Kidney (tissue), 13 donors: ENCODE measurements at regions not wholly inside any gene's neighbourhood (a gene's known extent, or its start where the extent isn't known, plus 50 kb on each side); places are given as distances from the start of the nearest gene placed in this dataset.
A peak's percentile ranks its signal among the peaks of the same experiment; 100 is the strongest.

Experiments
- DNase-seq, 5 donors: peaks; one replicate each; pipeline ENCODE4 v3.0.0-alpha.2; 2013 to 2020
- FAIRE-seq: peaks from 2 replicates; lab custom pipeline; 2012; peaks lifted over from hg19 to GRCh38; lab: Jason Lieb, UNC
- H3K27ac ChIP-seq, 2 donors: one replicate each; pipeline ENCODE4 v1.7.0; 2013; ENCODE audit warnings: low read depth in 2 of 2, low read length in 2 of 2, inconsistent platforms in 1 of 2
- H3K27me3 ChIP-seq: one replicate; pipeline ENCODE4 v1.7.1; 2013; ENCODE audit warnings: low read length, inconsistent platforms; ENCODE audit not compliant: control insufficient read depth, insufficient read depth
- H3K36me3 ChIP-seq, 3 donors: one replicate each; pipeline versions ENCODE4 v1.7.0 to v1.7.1; 2013; ENCODE audit warnings: low read length in 3 of 3, control low read depth in 1 of 3, inconsistent platforms in 1 of 3; ENCODE audit not compliant: insufficient read depth in 3 of 3, control insufficient read depth in 2 of 3
- H3K4me1 ChIP-seq, 3 donors: one replicate each; pipeline versions ENCODE4 v1.7.0 to v1.7.1; 2013; ENCODE audit warnings: low read length in 3 of 3, inconsistent platforms in 1 of 3, low read depth in 1 of 3; ENCODE audit not compliant: control insufficient read depth in 2 of 3, insufficient read depth in 2 of 3
- H3K4me3 ChIP-seq, 3 donors: one replicate each; pipeline versions ENCODE4 v1.7.0 to v1.8.1; 2013; ENCODE audit warnings: low read length in 3 of 3, control low read depth in 1 of 3, inconsistent platforms in 1 of 3
- H3K9ac ChIP-seq, 3 donors: one replicate each; pipeline versions ENCODE4 v1.7.0 to v1.7.1; 2013; ENCODE audit warnings: low read length in 3 of 3, control low read depth in 1 of 3, inconsistent platforms in 1 of 3
- H3K9me3 ChIP-seq, 3 donors: one replicate each; pipeline versions ENCODE4 v1.7.0 to v1.7.1; 2013; ENCODE audit warnings: low read length in 3 of 3, control low read depth in 1 of 3, inconsistent platforms in 1 of 3; ENCODE audit not compliant: control insufficient read depth in 2 of 3, insufficient read depth in 1 of 3
- intact Hi-C: fragments of 100-400 bp; cut with DNase I; formaldehyde crosslinking; loops from one replicate; pipeline ENCODE4 v1.11.1; 2022
- TF ChIP-seq, protein P1 (sequence below): IDR thresholded peaks from 3 replicates; pipeline ENCODE4 v1.5.1; 2012; ENCODE audit warnings: mild to moderate bottlenecking, moderate library complexity, borderline replicate concordance; ENCODE audit not compliant: insufficient read depth; ENCODE audit errors: extremely low read depth
- donor health status: control.
- donor health status: control.
- donor health status: control.
- donor health status: control.
- donor health status: control.
- donor health status: DM: yes; HTN: yes; CAD: no.
- donor health status: Normal renal cell carcinoma (clear cell type).

- H3K4me3 ChIP-seq = no peak overlapping the region
- H3K9me3 ChIP-seq = peaks cover 0 to 11% (median 3%) of the 10 kb centered on the region in 3 donors
- TF ChIP-seq, protein P1, sequence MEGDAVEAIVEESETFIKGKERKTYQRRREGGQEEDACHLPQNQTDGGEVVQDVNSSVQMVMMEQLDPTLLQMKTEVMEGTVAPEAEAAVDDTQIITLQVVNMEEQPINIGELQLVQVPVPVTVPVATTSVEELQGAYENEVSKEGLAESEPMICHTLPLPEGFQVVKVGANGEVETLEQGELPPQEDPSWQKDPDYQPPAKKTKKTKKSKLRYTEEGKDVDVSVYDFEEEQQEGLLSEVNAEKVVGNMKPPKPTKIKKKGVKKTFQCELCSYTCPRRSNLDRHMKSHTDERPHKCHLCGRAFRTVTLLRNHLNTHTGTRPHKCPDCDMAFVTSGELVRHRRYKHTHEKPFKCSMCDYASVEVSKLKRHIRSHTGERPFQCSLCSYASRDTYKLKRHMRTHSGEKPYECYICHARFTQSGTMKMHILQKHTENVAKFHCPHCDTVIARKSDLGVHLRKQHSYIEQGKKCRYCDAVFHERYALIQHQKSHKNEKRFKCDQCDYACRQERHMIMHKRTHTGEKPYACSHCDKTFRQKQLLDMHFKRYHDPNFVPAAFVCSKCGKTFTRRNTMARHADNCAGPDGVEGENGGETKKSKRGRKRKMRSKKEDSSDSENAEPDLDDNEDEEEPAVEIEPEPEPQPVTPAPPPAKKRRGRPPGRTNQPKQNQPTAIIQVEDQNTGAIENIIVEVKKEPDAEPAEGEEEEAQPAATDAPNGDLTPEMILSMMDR = no peak
- H3K36me3 ChIP-seq = no peaks in the 10 kb centered on the region
- FAIRE-seq (no peak), DNase-seq (no peak)
- no peak overlapping the region for H3K9ac ChIP-seq
- no peak overlapping the region for H3K27ac ChIP-seq
- H3K27me3 ChIP-seq = no peaks in the 10 kb centered on the region
- H3K4me1 ChIP-seq = no peaks in the 10 kb centered on the region
- intact Hi-C loops = no loop called here
Measured at GRCh38 chr4:154064244-154064643, 275.4 kb upstream of the SFRP2 start.

DNA sequence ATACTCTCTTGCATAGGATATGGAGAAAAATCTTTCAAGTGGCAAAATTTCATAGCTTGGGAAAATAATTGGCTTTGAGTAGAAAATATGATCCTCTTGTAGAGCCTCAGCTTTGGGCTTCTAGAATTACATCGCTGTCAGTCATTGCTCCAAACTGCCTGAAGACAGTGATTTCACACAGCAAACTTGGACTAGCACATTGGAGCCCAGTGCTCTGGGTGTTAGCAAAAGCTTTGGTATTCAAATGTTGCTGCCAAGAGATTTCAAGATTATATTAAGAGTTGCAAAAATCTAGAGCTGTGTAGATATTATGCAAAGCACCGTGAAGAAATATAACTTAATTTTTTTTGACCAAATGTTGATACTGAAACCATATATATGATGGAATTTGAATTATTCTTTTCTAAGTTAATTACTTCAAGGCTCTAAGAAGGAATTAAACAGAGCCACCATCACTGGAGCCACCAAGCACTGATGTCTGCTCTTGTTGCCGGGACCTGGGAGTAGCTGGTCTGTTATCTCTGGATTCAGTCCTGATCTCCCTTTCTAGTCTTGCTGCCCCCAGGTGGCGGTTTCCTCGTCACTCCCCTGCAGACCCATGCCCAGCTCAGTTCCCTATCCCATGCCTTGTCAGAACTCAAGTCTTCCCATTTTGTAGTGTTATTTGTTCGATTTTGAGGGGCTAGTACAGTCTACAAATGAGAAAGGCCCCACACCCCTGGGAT, 260.7 kb upstream of the SFRP2 start:
- H3K27ac ChIP-seq = no peak overlapping the region
- H3K36me3 ChIP-seq = no peaks in the 10 kb centered on the region
- DNase-seq (peak in 2 of 5 donors; percentile 15 to 17), FAIRE-seq (no peak)
- TF ChIP-seq, protein P1 = no peak
- no peak overlapping the region for H3K4me3 ChIP-seq
- H3K9ac ChIP-seq = no peak overlapping the region
- no peaks in the 10 kb centered on the region for H3K27me3 ChIP-seq
- peaks cover 0 to 7% (median 3%) of the 10 kb centered on the region in 3 donors for H3K9me3 ChIP-seq
- intact Hi-C loops = no loop called here
- no peaks in the 10 kb centered on the region for H3K4me1 ChIP-seq

DNA sequence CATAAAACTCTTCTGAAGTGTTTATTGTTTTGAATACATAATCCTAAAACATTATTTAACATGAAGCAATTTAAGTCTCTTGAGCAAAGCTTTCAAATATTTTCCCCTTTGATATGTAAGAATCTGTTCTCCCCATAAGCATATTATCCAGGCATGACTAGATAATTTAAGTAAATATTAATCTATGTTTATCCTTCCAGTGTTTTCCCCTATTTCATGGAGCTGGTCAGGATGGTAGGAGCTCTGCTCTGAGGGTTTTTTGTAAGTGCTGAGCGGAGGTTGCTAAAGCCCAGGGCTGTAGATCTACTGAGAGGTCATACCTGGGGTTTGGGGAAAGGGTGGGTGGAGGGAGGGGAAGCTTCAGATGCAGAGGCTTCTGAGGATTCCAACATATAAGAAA, 258.9 kb upstream of the SFRP2 start:
- no peaks in the 10 kb centered on the region for H3K4me1 ChIP-seq
- H3K27me3 ChIP-seq = no peaks in the 10 kb centered on the region
- TF ChIP-seq, protein P1 = no peak
- no peaks in the 10 kb centered on the region for H3K9me3 ChIP-seq
- DNase-seq = no peak
- no peak overlapping the region for H3K4me3 ChIP-seq
- H3K36me3 ChIP-seq = no peaks in the 10 kb centered on the region
- no peak overlapping the region for H3K9ac ChIP-seq
- H3K27ac ChIP-seq = no peak overlapping the region
- intact Hi-C loops = no loop called here
- FAIRE-seq = no peak
